ENCODE measurements at regions not wholly inside any gene's neighbourhood (a gene's known extent, or its start where the extent isn't known, plus 50 kb on each side); places are given as distances from the start of the nearest gene placed in this dataset.

- ChIA-PET CTCF (no interaction called here), POLR2A (no interaction called here)
- no peak for DNase-seq
- Mint-ChIP-seq H3K4me1 (no peaks in the 10 kb centered on the region), H3K4me3 (no peak overlapping the region), H3K27ac (no peak overlapping the region), H3K36me3 (no peaks in the 10 kb centered on the region), H3K27me3 (no peaks in the 10 kb centered on the region), H3K9me3 (peaks cover 0 to 10% (median 2%) of the 10 kb centered on the region in 5 donors)
- H3K27ac ChIP-seq (ENCODE audit: low read depth, low read length), result no peak overlapping the region
- no peaks in the 10 kb centered on the region for H3K9me3 ChIP-seq (ENCODE audit: low read length)
- H3K36me3 ChIP-seq (ENCODE audit: insufficient read depth, low read length), result no peaks in the 10 kb centered on the region
- no peaks in the 10 kb centered on the region for H3K27me3 ChIP-seq (ENCODE audit: insufficient read depth, low read length, poor library complexity, severe bottlenecking)
- no peaks in the 10 kb centered on the region for H3K4me1 ChIP-seq (ENCODE audit: insufficient read depth, low read length)
- no peak overlapping the region for H3K4me3 ChIP-seq (ENCODE audit: low read length)
Observed at GRCh38 chr4:111546881-111547280, 598.4 kb upstream of the FAM241A start.

GRCh38 chr4:111556141-111556781 is 589.0 kb upstream of the FAM241A start:
- POLR2A ChIA-PET, result no interaction called here
- peaks cover 3 to 19% (median 6%) of the 10 kb centered on the region in 5 donors for H3K9me3 Mint-ChIP-seq
- H3K27me3 ChIP-seq (ENCODE audit: insufficient read depth, low read length, poor library complexity, severe bottlenecking), result no peaks in the 10 kb centered on the region
- no peaks in the 10 kb centered on the region for H3K4me1 Mint-ChIP-seq
- no peak overlapping the region for H3K4me3 Mint-ChIP-seq
- no peaks in the 10 kb centered on the region for H3K36me3 Mint-ChIP-seq
- H3K27ac ChIP-seq (ENCODE audit: low read depth, low read length), result no peak overlapping the region
- no peak for DNase-seq
- H3K36me3 ChIP-seq (ENCODE audit: insufficient read depth, low read length), result no peaks in the 10 kb centered on the region
- H3K4me3 ChIP-seq (ENCODE audit: low read length), result no peak overlapping the region
- CTCF ChIA-PET, result no interaction called here
- H3K27ac Mint-ChIP-seq, result no peak overlapping the region
- H3K9me3 ChIP-seq (ENCODE audit: low read length), result no peaks in the 10 kb centered on the region
- H3K4me1 ChIP-seq (ENCODE audit: insufficient read depth, low read length), result no peaks in the 10 kb centered on the region
- no peaks in the 10 kb centered on the region for H3K27me3 Mint-ChIP-seq

GRCh38 chr4:111556851-111557250 is 588.4 kb upstream of the FAM241A start:
- H3K36me3 Mint-ChIP-seq, result no peaks in the 10 kb centered on the region
- no peak overlapping the region for H3K27ac ChIP-seq (ENCODE audit: low read depth, low read length)
- no peaks in the 10 kb centered on the region for H3K36me3 ChIP-seq (ENCODE audit: insufficient read depth, low read length)
- no peak overlapping the region for H3K4me3 ChIP-seq (ENCODE audit: low read length)
- no peak overlapping the region for H3K27ac Mint-ChIP-seq
- no peaks in the 10 kb centered on the region for H3K9me3 ChIP-seq (ENCODE audit: low read length)
- ChIA-PET POLR2A (no interaction called here), CTCF (no interaction called here)
- no peak overlapping the region for H3K4me3 Mint-ChIP-seq
- peaks cover 3 to 19% (median 6%) of the 10 kb centered on the region in 5 donors for H3K9me3 Mint-ChIP-seq
- H3K4me1 Mint-ChIP-seq, result no peaks in the 10 kb centered on the region
- H3K27me3 Mint-ChIP-seq, result no peaks in the 10 kb centered on the region
- no peaks in the 10 kb centered on the region for H3K4me1 ChIP-seq (ENCODE audit: insufficient read depth, low read length)
- no peak for DNase-seq
- H3K27me3 ChIP-seq (ENCODE audit: insufficient read depth, low read length, poor library complexity, severe bottlenecking), result no peaks in the 10 kb centered on the region

- ChIA-PET CTCF (no interaction called here), POLR2A (no interaction called here)
- H3K4me3 ChIP-seq (ENCODE audit: low read length), result no peak overlapping the region
- Mint-ChIP-seq H3K4me3 (no peak overlapping the region), H3K27ac (no peak overlapping the region), H3K9me3 (peaks cover 4 to 28% (median 14%) of the 10 kb centered on the region in 5 donors), H3K4me1 (no peaks in the 10 kb centered on the region), H3K36me3 (no peaks in the 10 kb centered on the region), H3K27me3 (no peaks in the 10 kb centered on the region)
- H3K36me3 ChIP-seq (ENCODE audit: insufficient read depth, low read length), result no peaks in the 10 kb centered on the region
- H3K4me1 ChIP-seq (ENCODE audit: insufficient read depth, low read length), result no peaks in the 10 kb centered on the region
- H3K27me3 ChIP-seq (ENCODE audit: insufficient read depth, low read length, poor library complexity, severe bottlenecking), result no peaks in the 10 kb centered on the region
- no peak overlapping the region for H3K27ac ChIP-seq (ENCODE audit: low read depth, low read length)
- no peak for DNase-seq
- no peaks in the 10 kb centered on the region for H3K9me3 ChIP-seq (ENCODE audit: low read length)
Observed at GRCh38 chr4:111562826-111563225, 582.4 kb upstream of the FAM241A start.

GRCh38 chr4:111572470-111572869 is 572.8 kb upstream of the FAM241A start:
- Histone ChIP-seq H3K27me3 (ENCODE audit: insufficient read depth, low read length, poor library complexity, severe bottlenecking) (no peaks in the 10 kb centered on the region), H3K9me3 (ENCODE audit: low read length) (no peaks in the 10 kb centered on the region), H3K4me1 (ENCODE audit: insufficient read depth, low read length) (no peaks in the 10 kb centered on the region), H3K4me3 (ENCODE audit: low read length) (no peak overlapping the region), H3K36me3 (ENCODE audit: insufficient read depth, low read length) (no peaks in the 10 kb centered on the region), H3K27ac (ENCODE audit: low read depth, low read length) (no peak overlapping the region)
- Mint-ChIP-seq H3K4me1 (no peaks in the 10 kb centered on the region), H3K27me3 (no peaks in the 10 kb centered on the region), H3K9me3 (peaks cover 2 to 13% (median 11%) of the 10 kb centered on the region in 5 donors), H3K36me3 (no peaks in the 10 kb centered on the region), H3K4me3 (no peak overlapping the region), H3K27ac (no peak overlapping the region)
- no peak for DNase-seq
- CTCF ChIA-PET, result no interaction called here
- POLR2A ChIA-PET, result no interaction called here

GRCh38 chr4:111573386-111573785 is 571.9 kb upstream of the FAM241A start:
- Mint-ChIP-seq H3K27me3 (no peaks in the 10 kb centered on the region), H3K9me3 (peaks cover 2 to 13% (median 8%) of the 10 kb centered on the region in 5 donors), H3K27ac (no peak overlapping the region), H3K36me3 (peaks cover 0 to 1% (median 0%) of the 10 kb centered on the region in 3 donors), H3K4me1 (no peaks in the 10 kb centered on the region), H3K4me3 (no peak overlapping the region)
- no peaks in the 10 kb centered on the region for H3K9me3 ChIP-seq (ENCODE audit: low read length)
- no peak overlapping the region for H3K4me3 ChIP-seq (ENCODE audit: low read length)
- ChIA-PET POLR2A (no interaction called here), CTCF (no interaction called here)
- H3K4me1 ChIP-seq (ENCODE audit: insufficient read depth, low read length), result no peaks in the 10 kb centered on the region
- H3K27ac ChIP-seq (ENCODE audit: low read depth, low read length), result no peak overlapping the region
- no peaks in the 10 kb centered on the region for H3K27me3 ChIP-seq (ENCODE audit: insufficient read depth, low read length, poor library complexity, severe bottlenecking)
- DNase-seq, result no peak
- H3K36me3 ChIP-seq (ENCODE audit: insufficient read depth, low read length), result no peaks in the 10 kb centered on the region

GRCh38 chr4:111579767-111580166 is 565.5 kb upstream of the FAM241A start:
- Histone ChIP-seq H3K27ac (ENCODE audit: low read depth, low read length) (no peak overlapping the region), H3K9me3 (ENCODE audit: low read length) (no peaks in the 10 kb centered on the region), H3K27me3 (ENCODE audit: insufficient read depth, low read length, poor library complexity, severe bottlenecking) (no peaks in the 10 kb centered on the region), H3K4me3 (ENCODE audit: low read length) (no peak overlapping the region), H3K4me1 (ENCODE audit: insufficient read depth, low read length) (no peaks in the 10 kb centered on the region), H3K36me3 (ENCODE audit: insufficient read depth, low read length) (no peaks in the 10 kb centered on the region)
- no peak overlapping the region for H3K27ac Mint-ChIP-seq
- H3K4me3 Mint-ChIP-seq, result no peak overlapping the region
- H3K27me3 Mint-ChIP-seq, result no peaks in the 10 kb centered on the region
- CTCF ChIA-PET, result no interaction called here
- POLR2A ChIA-PET, result no interaction called here
- peaks cover 2 to 21% (median 8%) of the 10 kb centered on the region in 5 donors for H3K9me3 Mint-ChIP-seq
- H3K36me3 Mint-ChIP-seq, result peaks cover 0 to 1% (median 0%) of the 10 kb centered on the region in 3 donors
- DNase-seq, result no peak
- no peaks in the 10 kb centered on the region for H3K4me1 Mint-ChIP-seq

GRCh38 chr4:111595456-111595855 is 549.8 kb upstream of the FAM241A start:
- no peaks in the 10 kb centered on the region for H3K36me3 ChIP-seq (ENCODE audit: insufficient read depth, low read length)
- H3K4me1 ChIP-seq (ENCODE audit: insufficient read depth, low read length), result no peaks in the 10 kb centered on the region
- ChIA-PET POLR2A (no interaction called here), CTCF (no interaction called here)
- H3K27me3 ChIP-seq (ENCODE audit: insufficient read depth, low read length, poor library complexity, severe bottlenecking), result no peaks in the 10 kb centered on the region
- H3K36me3 Mint-ChIP-seq, result no peaks in the 10 kb centered on the region
- no peak for DNase-seq
- no peak overlapping the region for H3K4me3 Mint-ChIP-seq
- H3K4me3 ChIP-seq (ENCODE audit: low read length), result no peak overlapping the region
- no peak overlapping the region for H3K27ac ChIP-seq (ENCODE audit: low read depth, low read length)
- peaks cover 0 to 2% of the 10 kb centered on the region in 2 donors for H3K27me3 Mint-ChIP-seq
- no peaks in the 10 kb centered on the region for H3K4me1 Mint-ChIP-seq
- H3K27ac Mint-ChIP-seq, result no peak overlapping the region
- H3K9me3 Mint-ChIP-seq, result peaks cover 0 to 17% (median 2%) of the 10 kb centered on the region in 5 donors
- H3K9me3 ChIP-seq (ENCODE audit: low read length), result no peaks in the 10 kb centered on the region

GRCh38 chr4:111596491-111596890 is 548.8 kb upstream of the FAM241A start:
- Histone ChIP-seq H3K4me3 (ENCODE audit: low read length) (no peak overlapping the region), H3K27ac (ENCODE audit: low read depth, low read length) (no peak overlapping the region), H3K36me3 (ENCODE audit: insufficient read depth, low read length) (no peaks in the 10 kb centered on the region), H3K27me3 (ENCODE audit: insufficient read depth, low read length, poor library complexity, severe bottlenecking) (no peaks in the 10 kb centered on the region), H3K4me1 (ENCODE audit: insufficient read depth, low read length) (no peaks in the 10 kb centered on the region), H3K9me3 (ENCODE audit: low read length) (no peaks in the 10 kb centered on the region)
- Mint-ChIP-seq H3K36me3 (no peaks in the 10 kb centered on the region), H3K27ac (no peak overlapping the region), H3K9me3 (peaks cover 0 to 18% (median 3%) of the 10 kb centered on the region in 5 donors), H3K27me3 (peaks cover 0 to 2% of the 10 kb centered on the region in 2 donors), H3K4me1 (no peaks in the 10 kb centered on the region), H3K4me3 (no peak overlapping the region)
- POLR2A ChIA-PET, result no interaction called here
- CTCF ChIA-PET, result no interaction called here
- DNase-seq, result no peak
